K562 (cell line): ENCODE measurements at regions not wholly inside any gene's neighbourhood (a gene's known extent, or its start where the extent isn't known, plus 50 kb on each side); places are given as distances from the start of the nearest gene placed in this dataset.

Experiments
- ASH1L ChIP-seq: fragments of 450-650 bp; IDR thresholded peaks from 2 replicates; pipeline ENCODE4 v1.6.1; 2018; ENCODE audit warnings: borderline replicate concordance, mild to moderate bottlenecking, low read depth; ENCODE audit not compliant: partially characterized antibody
- CTCF ChIP-seq, 3 experiments: IDR thresholded peaks in 2 of 3; conservative IDR thresholded peaks in 1 of 3; 2 replicates each; pipeline ENCODE4 v1.5.1; 2011 to 2012; ENCODE audit warnings: low read length in 3 of 3, mild to moderate bottlenecking in 3 of 3, control low read depth in 2 of 3, improper control_type of control experiment in 1 of 3, inconsistent platforms in 1 of 3, low read depth in 1 of 3, mixed read lengths in 1 of 3, moderate library complexity in 1 of 3; ENCODE audit not compliant: insufficient read depth in 2 of 3
- EZH2 ChIP-seq: IDR thresholded peaks from 2 replicates; pipeline ENCODE4 v1.6.1; 2012; ENCODE audit warnings: low read depth, mild to moderate bottlenecking, inconsistent platforms, low read length, borderline replicate concordance
- FOS ChIP-seq: IDR thresholded peaks from 3 replicates; pipeline ENCODE4 v1.6.1; 2011; ENCODE audit not compliant: insufficient read length; ENCODE audit errors: extremely low read depth
- GTF3C2 ChIP-seq: IDR thresholded peaks from 3 replicates; pipeline ENCODE4 v1.6.1; 2011; ENCODE audit warnings: borderline replicate concordance, mild to moderate bottlenecking, moderate library complexity; ENCODE audit not compliant: insufficient read length; ENCODE audit errors: extremely low read depth
- HDAC1 ChIP-seq, 2 experiments: fragments of 450-650 bp; IDR thresholded peaks; 2 replicates each; pipeline ENCODE4 v1.6.1; 2016 to 2017; ENCODE audit warnings: inconsistent platforms in 1 of 2, mild to moderate bottlenecking in 1 of 2, moderate library complexity in 1 of 2
- HIVEP1 ChIP-seq: fragments of 250-450 bp; sonication (Bioruptor Pico); IDR thresholded peaks from 2 replicates; pipeline ENCODE4 v1.4.0; 2020; ENCODE audit warnings: mild to moderate bottlenecking
- MAFF ChIP-seq: IDR thresholded peaks from 2 replicates; pipeline ENCODE4 v1.6.1; 2012; ENCODE audit warnings: low read length, improper control_type of control experiment
- MTA1 ChIP-seq: fragments of 450-650 bp; IDR thresholded peaks from 2 replicates; pipeline ENCODE4 v1.6.1; 2017; ENCODE audit warnings: borderline replicate concordance
- MTA3 ChIP-seq: fragments of 450-650 bp; formaldehyde crosslinking; IDR thresholded peaks from 2 replicates; pipeline ENCODE4 v1.6.1; 2017; ENCODE audit warnings: mild to moderate bottlenecking, borderline replicate concordance
- NR1H2 ChIP-seq: sonication (generic); formaldehyde crosslinking; IDR thresholded peaks from 2 replicates; pipeline ENCODE4 v1.4.0; 2020; ENCODE audit warnings: mild to moderate bottlenecking, missing genetic modification reagents
- NR2C1 ChIP-seq, 2 experiments: fragments of 450-650 bp; IDR thresholded peaks; 2 replicates each; pipeline ENCODE4 v1.6.1; 2017; ENCODE audit warnings: mild to moderate bottlenecking in 2 of 2, antibody characterized with exemption in 1 of 2, inconsistent platforms in 1 of 2, missing compliant biosample characterization in 1 of 2, missing genetic modification characterization in 1 of 2
- POU5F1 ChIP-seq: fragments of 150-350 bp; IDR thresholded peaks from 2 replicates; pipeline ENCODE4 v1.6.1; 2014; ENCODE audit warnings: borderline replicate concordance, low read length, low read depth, mild to moderate bottlenecking; ENCODE audit not compliant: partially characterized antibody
- PPARD ChIP-seq: fragments of 250-450 bp; sonication (Bioruptor Pico); IDR thresholded peaks from 2 replicates; pipeline ENCODE4 v1.8.0; 2022; ENCODE audit warnings: inconsistent platforms, mild to moderate bottlenecking, moderate library complexity
- RFX5 ChIP-seq: IDR thresholded peaks from 2 replicates; pipeline ENCODE4 v1.6.1; 2011; ENCODE audit warnings: low read depth, mild to moderate bottlenecking, improper control_type of control experiment, low read length
- SIN3B ChIP-seq: fragments of 450-650 bp; IDR thresholded peaks from 2 replicates; pipeline ENCODE4 v1.6.1; 2017; ENCODE audit warnings: low read depth, mild to moderate bottlenecking, moderate library complexity
- SMAD3 ChIP-seq: fragments of 450-650 bp; formaldehyde crosslinking; conservative IDR thresholded peaks from 2 replicates; pipeline ENCODE4 v1.4.0; 2020; ENCODE audit warnings: mild to moderate bottlenecking
- THRAP3 ChIP-seq: fragments of 450-650 bp; IDR thresholded peaks from 2 replicates; pipeline ENCODE4 v1.6.1; 2016; ENCODE audit warnings: mild to moderate bottlenecking, inconsistent platforms, borderline replicate concordance
- TOE1 ChIP-seq, 2 experiments: fragments of 450-650 bp in 1 of 2; sonication (generic) in 1 of 2; formaldehyde crosslinking in 1 of 2; IDR thresholded peaks; 2 replicates each; pipeline versions ENCODE4 v1.7.1 to v1.8.0; 2016 to 2022; ENCODE audit warnings: borderline replicate concordance in 2 of 2, mild to moderate bottlenecking in 2 of 2, antibody characterized with exemption in 1 of 2, inconsistent platforms in 1 of 2, low read depth in 1 of 2, missing genetic modification reagents in 1 of 2, moderate library complexity in 1 of 2
- UBTF ChIP-seq, 2 experiments: IDR thresholded peaks; 2 replicates each; pipeline ENCODE4 v1.6.1; 2012; ENCODE audit warnings: improper control_type of control experiment in 2 of 2, low read depth in 2 of 2, low read length in 2 of 2, borderline replicate concordance in 1 of 2
- ZNF444 ChIP-seq: fragments of 250-450 bp; sonication (Bioruptor Pico); IDR thresholded peaks from 2 replicates; pipeline ENCODE4 v1.4.0; 2020; ENCODE audit warnings: mild to moderate bottlenecking, moderate library complexity

GRCh38 chr2:58688813-58689212 is 447.7 kb upstream of the FANCL start (continued):
- no peak for TF ChIP-seq CTCF (IDR thresholded peaks at IDR 0.05 in 2 of 3, conservative IDR thresholded peaks at IDR 0.05 in 1 of 3; ENCODE audit: insufficient read depth in 2 of 3, low read depth in 1 of 3, low read length in 3 of 3)
- no peak for TF ChIP-seq HDAC1 (IDR thresholded peaks at IDR 0.05)
- no peak for TF ChIP-seq MTA1
- TF ChIP-seq TOE1 (IDR thresholded peaks at IDR 0.05; ENCODE audit: borderline replicate concordance) = no peak
- TF ChIP-seq TOE1 (CRISPR knock-in tag; IDR thresholded peaks at IDR 0.05; ENCODE audit: borderline replicate concordance, low read depth) = no peak
- TF ChIP-seq SIN3B = no peak
- no peak for TF ChIP-seq PPARD (CRISPR knock-in tag)
- TF ChIP-seq RFX5 = no peak
- TF ChIP-seq UBTF (IDR thresholded peaks at IDR 0.05; ENCODE audit: borderline replicate concordance in 1 of 2, low read depth in 2 of 2, low read length in 2 of 2) = no peak
- TF ChIP-seq THRAP3 = no peak
- TF ChIP-seq MTA3 = no peak
- no peak for TF ChIP-seq EZH2
- TF ChIP-seq HIVEP1 = no peak
- no peak for TF ChIP-seq GTF3C2
- TF ChIP-seq SMAD3 (CRISPR knock-in tag) = no peak
- TF ChIP-seq POU5F1 = no peak
- TF ChIP-seq NR1H2 (CRISPR knock-in tag) = no peak
- TF ChIP-seq ASH1L = no peak
- TF ChIP-seq FOS = no peak
- TF ChIP-seq ZNF444 (CRISPR knock-in tag) = no peak
- TF ChIP-seq MAFF = no peak
- no peak for TF ChIP-seq NR2C1 (IDR thresholded peaks at IDR 0.05)
- TF ChIP-seq NR2C1 (tag; IDR thresholded peaks at IDR 0.05) = no peak
